H9 (cell line): ENCODE measurements at regions not wholly inside any gene's neighbourhood (a gene's known extent, or its start where the extent isn't known, plus 50 kb on each side); places are given as distances from the start of the nearest gene placed in this dataset.

ENCODE experiments used
- DNase-seq: peaks from one replicate; pipeline ENCODE4 v3.0.0-alpha.2; 2017
- H2AFZ ChIP-seq: one replicate; pipeline ENCODE4 v1.6.1; 2013; ENCODE audit warnings: mild to moderate bottlenecking, low read length, control low read depth, moderate library complexity
- H2AK5ac ChIP-seq: 2 replicates; pipeline ENCODE4 v1.6.1; 2013; ENCODE audit warnings: low read length, control low read depth, mixed read lengths; ENCODE audit not compliant: insufficient read length
- H2BK120ac ChIP-seq: one replicate; pipeline ENCODE4 v1.6.1; 2013; ENCODE audit warnings: low read depth, mild to moderate bottlenecking, low read length, control low read depth, inconsistent platforms; ENCODE audit not compliant: poor library complexity, severe bottlenecking
- H2BK12ac ChIP-seq: 2 replicates; pipeline ENCODE4 v1.6.1; 2013; ENCODE audit warnings: low read length, control low read depth, mixed read lengths, low read depth; ENCODE audit not compliant: insufficient read length
- H2BK15ac ChIP-seq: 2 replicates; pipeline ENCODE4 v1.6.1; 2013; ENCODE audit warnings: low read depth, low read length, control low read depth
- H2BK20ac ChIP-seq: one replicate; pipeline ENCODE4 v1.6.1; 2013; ENCODE audit warnings: low read depth, mild to moderate bottlenecking, low read length, control low read depth, inconsistent platforms; ENCODE audit not compliant: poor library complexity, severe bottlenecking
- H2BK5ac ChIP-seq: 2 replicates; pipeline ENCODE4 v1.6.1; 2013; ENCODE audit warnings: low read length, control low read depth, mixed read lengths; ENCODE audit not compliant: insufficient read length
- H3K14ac ChIP-seq: 2 replicates; pipeline ENCODE4 v1.6.1; 2013; ENCODE audit warnings: low read length, control low read depth; ENCODE audit not compliant: insufficient read depth
- H3K18ac ChIP-seq: 2 replicates; pipeline ENCODE4 v1.6.1; 2013; ENCODE audit warnings: low read depth, mild to moderate bottlenecking, mixed read lengths, low read length, control low read depth; ENCODE audit not compliant: insufficient read length
- H3K23ac ChIP-seq: 2 replicates; pipeline ENCODE4 v1.6.1; 2013; ENCODE audit warnings: low read length, control low read depth, mixed read lengths, low read depth; ENCODE audit not compliant: insufficient read length
- H3K23me2 ChIP-seq: 2 replicates; pipeline ENCODE4 v1.6.1; 2013; ENCODE audit warnings: low read depth, mild to moderate bottlenecking, mixed read lengths, low read length, control low read depth; ENCODE audit not compliant: insufficient read length, poor library complexity, severe bottlenecking
- H3K27ac ChIP-seq: 2 replicates; pipeline ENCODE4 v1.5.1; 2013; ENCODE audit warnings: low read length, control low read depth, mixed read lengths, low read depth; ENCODE audit not compliant: insufficient read length
- H3K27me3 ChIP-seq: 2 replicates; pipeline ENCODE4 v1.6.1; 2013; ENCODE audit warnings: low read length, control low read depth, inconsistent platforms; ENCODE audit not compliant: insufficient read depth
- H3K4ac ChIP-seq: 2 replicates; pipeline ENCODE4 v1.6.1; 2013; ENCODE audit warnings: low read depth, mild to moderate bottlenecking, control low read depth, inconsistent platforms, low read length, moderate library complexity
- H3K4me1 ChIP-seq: 2 replicates; pipeline ENCODE4 v1.6.1; 2013; ENCODE audit warnings: low read length, control low read depth, inconsistent platforms; ENCODE audit not compliant: insufficient read depth
- H3K4me2 ChIP-seq: 2 replicates; pipeline ENCODE4 v1.6.1; 2013; ENCODE audit warnings: low read length, control low read depth, mixed read lengths; ENCODE audit not compliant: insufficient read length, insufficient read depth
- H3K56ac ChIP-seq: 2 replicates; pipeline ENCODE4 v1.6.1; 2013; ENCODE audit warnings: low read depth, mild to moderate bottlenecking, mixed read lengths, low read length, control low read depth; ENCODE audit not compliant: insufficient read length
- H3K79me1 ChIP-seq: 2 replicates; pipeline ENCODE4 v1.6.1; 2013; ENCODE audit warnings: low read depth, mild to moderate bottlenecking, moderate library complexity, low read length, control low read depth, inconsistent platforms; ENCODE audit not compliant: insufficient read depth, poor library complexity, severe bottlenecking
- H3K79me2 ChIP-seq: 2 replicates; pipeline ENCODE4 v1.6.1; 2013; ENCODE audit warnings: low read length, control low read depth, inconsistent platforms; ENCODE audit not compliant: insufficient read depth
- H3K9ac ChIP-seq: 2 replicates; pipeline ENCODE4 v1.6.1; 2013; ENCODE audit warnings: low read length, control low read depth, mixed read lengths; ENCODE audit not compliant: insufficient read length; ENCODE audit errors: extremely low read depth
- H3K9me3 ChIP-seq: one replicate; pipeline ENCODE4 v1.6.1; 2013; ENCODE audit warnings: low read depth, low read length, inconsistent platforms; ENCODE audit not compliant: control insufficient read depth
- H3T11ph ChIP-seq: one replicate; pipeline ENCODE4 v1.6.1; 2013; ENCODE audit warnings: mild to moderate bottlenecking, low read length, control low read depth, inconsistent platforms
- H4K20me1 ChIP-seq: one replicate; pipeline ENCODE4 v1.6.1; 2013; ENCODE audit not compliant: control insufficient read depth, insufficient read length, insufficient read depth
- H4K5ac ChIP-seq: 2 replicates; pipeline ENCODE4 v1.6.1; 2013; ENCODE audit warnings: low read depth, mild to moderate bottlenecking, mixed read lengths, low read length, control low read depth; ENCODE audit not compliant: insufficient read length
- H4K8ac ChIP-seq: replicated peaks from 2 replicates; pipeline ENCODE4 v1.6.1; 2013; ENCODE audit warnings: low read length, control low read depth, mixed read lengths, low read depth; ENCODE audit not compliant: insufficient read length
- H4K91ac ChIP-seq: 2 replicates; pipeline ENCODE4 v1.6.1; 2013; ENCODE audit warnings: low read depth, mild to moderate bottlenecking, moderate library complexity, mixed read lengths, low read length, control low read depth; ENCODE audit not compliant: insufficient read length
- H3K27ac Mint-ChIP-seq, 3 experiments: 2 replicates in 2 of 3; 3 replicates in 1 of 3; pipeline ENCODE4 v1.8.0; 2020 to 2021; ENCODE audit warnings: mixed read lengths in 3 of 3, mild to moderate bottlenecking in 1 of 3, moderate library complexity in 1 of 3
- H3K27me3 Mint-ChIP-seq: 2 replicates; pipeline ENCODE4 v1.8.0; 2021; ENCODE audit warnings: low read depth, mild to moderate bottlenecking, moderate library complexity, mixed read lengths
- H3K36me3 Mint-ChIP-seq, 3 experiments: 2 replicates in 2 of 3; 3 replicates in 1 of 3; pipeline ENCODE4 v1.8.0; 2020 to 2021; ENCODE audit warnings: low read depth in 3 of 3, mixed read lengths in 3 of 3; ENCODE audit not compliant: insufficient read depth in 1 of 3
- H3K4me1 Mint-ChIP-seq, 2 experiments: 2 replicates each; pipeline ENCODE4 v1.8.0; 2020; ENCODE audit warnings: mixed read lengths in 2 of 2
- H3K4me3 Mint-ChIP-seq, 2 experiments: 2 replicates in 1 of 2; 3 replicates in 1 of 2; pipeline ENCODE4 v1.8.0; 2020 to 2021; ENCODE audit warnings: mild to moderate bottlenecking in 2 of 2, mixed read lengths in 2 of 2, moderate library complexity in 1 of 2
- H3K9me3 Mint-ChIP-seq, 2 experiments: 2 replicates in 1 of 2; 3 replicates in 1 of 2; pipeline ENCODE4 v1.8.0; 2020; ENCODE audit warnings: mild to moderate bottlenecking in 2 of 2, mixed read lengths in 2 of 2, moderate library complexity in 1 of 2
- WGBS: extraction: QIAGEN DNeasy Blood & Tissue Kit; methylation state at CpG from one replicate; pipeline ENCODE4 v1.1.7; 2013; ENCODE audit warnings: missing lambda C conversion rate, low lambda C conversion rate, mixed read lengths; ENCODE audit not compliant: insufficient read length; ENCODE audit errors: extremely low coverage; 5-methylcytosine and 5-hydroxymethylcytosine counted together
- TF ChIP-seq, protein P1 (sequence below): fragments of 200-600 bp; sonication (generic); conservative IDR thresholded peaks from 3 replicates; pipeline ENCODE4 v1.8.0; 2021; ENCODE audit warnings: antibody characterized with exemption, mild to moderate bottlenecking

DNA sequence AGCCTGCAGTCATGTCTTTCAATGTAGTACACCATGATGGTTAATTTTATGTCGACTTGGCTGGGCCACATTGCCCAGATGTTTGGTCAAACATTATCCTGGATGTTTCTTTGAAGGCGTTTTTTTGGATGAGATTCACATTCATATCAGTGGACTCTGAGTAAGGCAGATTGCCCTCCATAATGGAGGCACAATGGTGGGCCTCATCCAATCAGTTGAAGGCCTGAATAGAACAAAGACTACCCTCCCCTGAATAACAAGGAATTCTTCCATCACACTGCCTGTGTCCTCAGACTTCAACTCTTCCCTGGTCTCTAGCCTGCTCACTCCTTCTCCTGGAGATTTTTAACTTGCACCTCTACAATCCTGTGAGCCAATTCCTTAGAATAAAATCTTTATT is 83.8 kb upstream of the CHL1 start:
- H3K4ac ChIP-seq, result no peak overlapping the region
- no peak overlapping the region for H3K56ac ChIP-seq
- H4K5ac ChIP-seq, result no peak overlapping the region
- no peak overlapping the region for H3K9ac ChIP-seq
- DNase-seq, result no peak
- H3K14ac ChIP-seq, result no peak overlapping the region
- no peaks in the 10 kb centered on the region for H3K27me3 ChIP-seq
- H3K9me3 ChIP-seq, result no peaks in the 10 kb centered on the region
- no peaks in the 10 kb centered on the region for H3K23me2 ChIP-seq
- H2BK15ac ChIP-seq, result no peak overlapping the region
- no peaks in the 10 kb centered on the region; a peak in 1 of 5 replicates for H3K9me3 Mint-ChIP-seq
- no peak overlapping the region for H3K4me3 Mint-ChIP-seq
- H4K20me1 ChIP-seq, result no peaks in the 10 kb centered on the region
- H3K18ac ChIP-seq, result no peak overlapping the region
- no peak overlapping the region for H4K91ac ChIP-seq
- no peak overlapping the region for H3K4me2 ChIP-seq
- TF ChIP-seq, protein P1, sequence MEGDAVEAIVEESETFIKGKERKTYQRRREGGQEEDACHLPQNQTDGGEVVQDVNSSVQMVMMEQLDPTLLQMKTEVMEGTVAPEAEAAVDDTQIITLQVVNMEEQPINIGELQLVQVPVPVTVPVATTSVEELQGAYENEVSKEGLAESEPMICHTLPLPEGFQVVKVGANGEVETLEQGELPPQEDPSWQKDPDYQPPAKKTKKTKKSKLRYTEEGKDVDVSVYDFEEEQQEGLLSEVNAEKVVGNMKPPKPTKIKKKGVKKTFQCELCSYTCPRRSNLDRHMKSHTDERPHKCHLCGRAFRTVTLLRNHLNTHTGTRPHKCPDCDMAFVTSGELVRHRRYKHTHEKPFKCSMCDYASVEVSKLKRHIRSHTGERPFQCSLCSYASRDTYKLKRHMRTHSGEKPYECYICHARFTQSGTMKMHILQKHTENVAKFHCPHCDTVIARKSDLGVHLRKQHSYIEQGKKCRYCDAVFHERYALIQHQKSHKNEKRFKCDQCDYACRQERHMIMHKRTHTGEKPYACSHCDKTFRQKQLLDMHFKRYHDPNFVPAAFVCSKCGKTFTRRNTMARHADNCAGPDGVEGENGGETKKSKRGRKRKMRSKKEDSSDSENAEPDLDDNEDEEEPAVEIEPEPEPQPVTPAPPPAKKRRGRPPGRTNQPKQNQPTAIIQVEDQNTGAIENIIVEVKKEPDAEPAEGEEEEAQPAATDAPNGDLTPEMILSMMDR, result no peak
- H3K79me1 ChIP-seq, result no peaks in the 10 kb centered on the region
- H3K27me3 Mint-ChIP-seq, result peaks cover 2% of the 10 kb centered on the region; the same call in 1 of the 2 replicates
- WGBS, result no CpG with 5 or more reads among the region's 2 CpGs
- no peak overlapping the region for H2BK12ac ChIP-seq
- no peak overlapping the region for H3K23ac ChIP-seq
- H2BK5ac ChIP-seq, result no peak overlapping the region
- no peak overlapping the region for H2BK20ac ChIP-seq
- no peaks in the 10 kb centered on the region; the same call in 1 of the 2 replicates for H3K4me1 ChIP-seq
- no peak overlapping the region for H3T11ph ChIP-seq
- H3K4me1 Mint-ChIP-seq, result peaks cover 14 to 20% of the 10 kb centered on the region in 2 experiments
- no peak overlapping the region for H2AFZ ChIP-seq
- H3K36me3 Mint-ChIP-seq, result peaks cover 0 to 4% (median 0%) of the 10 kb centered on the region in 3 experiments; a peak in 3 of 7 replicates
- H3K27ac Mint-ChIP-seq, result no peak overlapping the region
- H2BK120ac ChIP-seq, result no peak overlapping the region
- H4K8ac ChIP-seq, result no peak overlapping the region
- H3K27ac ChIP-seq, result no peak overlapping the region
- no peak overlapping the region for H2AK5ac ChIP-seq
- no peaks in the 10 kb centered on the region for H3K79me2 ChIP-seq
